ENCODE measurements at regions not wholly inside any gene's neighbourhood (a gene's known extent, or its start where the extent isn't known, plus 50 kb on each side); places are given as distances from the start of the nearest gene placed in this dataset.
"Not testable (repeated sequence)": the region's sequence is repeated elsewhere in the genome, so short reads cannot be mapped to it uniquely, and the experiment has no call there.

DNA sequence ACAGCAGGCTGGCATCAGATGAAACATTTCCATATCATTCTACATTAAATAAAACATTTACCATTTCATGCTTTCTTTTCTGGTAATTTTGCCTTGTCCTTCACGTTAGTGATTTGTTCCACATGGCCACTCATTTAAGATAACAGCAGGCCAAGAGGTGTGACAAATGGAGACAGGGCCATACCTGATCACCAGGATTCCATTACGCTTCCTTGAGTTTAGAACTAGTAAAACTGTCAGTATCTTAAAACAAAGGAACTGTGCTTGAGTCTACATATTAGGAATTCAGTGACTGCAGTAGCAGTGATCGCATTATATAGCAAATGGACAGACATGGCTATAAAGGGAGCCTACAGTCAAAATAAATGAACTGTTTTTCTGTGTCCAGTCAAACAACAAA is 155.1 kb upstream of the FSHR start:
- TF ChIP-seq EZH2 (IDR thresholded peaks at IDR 0.05; ENCODE audit: borderline replicate concordance, insufficient read depth, low read depth, low read length, poor library complexity, severe bottlenecking) = no peak
- TF ChIP-seq, protein P1, sequence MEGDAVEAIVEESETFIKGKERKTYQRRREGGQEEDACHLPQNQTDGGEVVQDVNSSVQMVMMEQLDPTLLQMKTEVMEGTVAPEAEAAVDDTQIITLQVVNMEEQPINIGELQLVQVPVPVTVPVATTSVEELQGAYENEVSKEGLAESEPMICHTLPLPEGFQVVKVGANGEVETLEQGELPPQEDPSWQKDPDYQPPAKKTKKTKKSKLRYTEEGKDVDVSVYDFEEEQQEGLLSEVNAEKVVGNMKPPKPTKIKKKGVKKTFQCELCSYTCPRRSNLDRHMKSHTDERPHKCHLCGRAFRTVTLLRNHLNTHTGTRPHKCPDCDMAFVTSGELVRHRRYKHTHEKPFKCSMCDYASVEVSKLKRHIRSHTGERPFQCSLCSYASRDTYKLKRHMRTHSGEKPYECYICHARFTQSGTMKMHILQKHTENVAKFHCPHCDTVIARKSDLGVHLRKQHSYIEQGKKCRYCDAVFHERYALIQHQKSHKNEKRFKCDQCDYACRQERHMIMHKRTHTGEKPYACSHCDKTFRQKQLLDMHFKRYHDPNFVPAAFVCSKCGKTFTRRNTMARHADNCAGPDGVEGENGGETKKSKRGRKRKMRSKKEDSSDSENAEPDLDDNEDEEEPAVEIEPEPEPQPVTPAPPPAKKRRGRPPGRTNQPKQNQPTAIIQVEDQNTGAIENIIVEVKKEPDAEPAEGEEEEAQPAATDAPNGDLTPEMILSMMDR (IDR thresholded peaks at IDR 0.05) = no peak
- ATAC-seq (ENCODE audit: low read depth) (no peak), DNase-seq (no peak)
- Histone ChIP-seq H3K4me3 (ENCODE audit: control extremely low read depth in 1 of 5, extremely low read depth in 1 of 5, insufficient read depth in 1 of 5, low read depth in 2 of 5, low read length in 4 of 5) (no peak overlapping the region), H3K36me3 (replicated peaks in 1 of 2; ENCODE audit: control extremely low read depth in 1 of 2, control insufficient read depth in 1 of 2, extremely low read depth in 1 of 2, insufficient read depth in 2 of 2, low read length in 1 of 2) (no peaks in the 10 kb centered on the region), H3K27me3 (replicated peaks in 1 of 4; ENCODE audit: control extremely low read depth in 1 of 4, control insufficient read depth in 3 of 4, insufficient read depth in 4 of 4, low read length in 3 of 4) (no peaks in the 10 kb centered on the region), H3K4me2 (replicated peaks; ENCODE audit: low read depth, low read length, poor library complexity, severe bottlenecking) (no peak overlapping the region), H3K27ac (ENCODE audit: low read length in 2 of 2) (no peak overlapping the region), H3K79me2 (ENCODE audit: control insufficient read depth, insufficient read depth, low read length) (no peaks in the 10 kb centered on the region), H3K9ac (ENCODE audit: low read length) (no peak overlapping the region), H3K4me1 (ENCODE audit: control insufficient read depth in 2 of 2, insufficient read depth in 2 of 2, low read length in 2 of 2) (no peaks in the 10 kb centered on the region), H2AFZ (ENCODE audit: insufficient read depth, low read depth, low read length, poor library complexity, severe bottlenecking) (no peak overlapping the region), H3K9me3 (ENCODE audit: control extremely low read depth in 1 of 3, control insufficient read depth in 2 of 3, insufficient read depth in 1 of 3, low read length in 2 of 3) (peaks cover 0 to 3% (median 0%) of the 10 kb centered on the region in 3 donors), H4K20me1 (ENCODE audit: control insufficient read depth, insufficient read depth, low read length, poor library complexity, severe bottlenecking) (no peaks in the 10 kb centered on the region)
- H3K4me3 Mint-ChIP-seq = no peak overlapping the region
- no CpG with 5 or more reads among the region's 3 CpGs for WGBS (ENCODE audit: insufficient coverage)
- H3K4me1 Mint-ChIP-seq = no peaks in the 10 kb centered on the region
- intact Hi-C loops (cut with micrococcal nuclease) = no loop called here
- no peaks in the 10 kb centered on the region for H3K27me3 Mint-ChIP-seq
- POLR2A ChIA-PET = no interaction called here
- peaks cover 1% of the 10 kb centered on the region for H3K9me3 Mint-ChIP-seq (ENCODE audit: insufficient read depth)
- CTCF ChIA-PET = no interaction called here
- H3K27ac Mint-ChIP-seq = no peak overlapping the region

DNA sequence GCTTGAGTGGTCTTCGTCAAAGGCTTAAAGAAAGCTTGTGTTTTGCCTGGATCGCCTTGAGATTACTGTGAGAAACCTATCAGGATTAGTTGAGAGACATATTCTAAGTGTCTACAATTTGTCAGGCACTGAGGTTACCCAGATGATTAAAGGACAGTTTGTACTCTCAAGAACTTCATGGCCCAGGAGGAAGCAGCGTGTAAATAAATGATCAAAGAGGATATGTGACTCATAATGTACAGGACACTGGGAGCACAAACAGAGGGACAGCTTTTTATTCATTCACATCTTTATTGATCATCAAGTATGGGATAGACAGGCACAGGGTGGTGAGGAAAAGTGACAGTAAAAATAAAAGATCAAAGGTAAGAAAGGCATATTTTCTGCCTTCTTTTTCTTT is 152.6 kb upstream of the FSHR start:
- Mint-ChIP-seq H3K27me3 (no peaks in the 10 kb centered on the region), H3K9me3 (ENCODE audit: insufficient read depth) (peaks cover 6% of the 10 kb centered on the region), H3K4me1 (no peaks in the 10 kb centered on the region), H3K4me3 (no peak overlapping the region), H3K27ac (no peak overlapping the region)
- ATAC-seq (ENCODE audit: low read depth) (no peak), DNase-seq (no peak)
- H3K4me3 ChIP-seq (ENCODE audit: control extremely low read depth in 1 of 5, extremely low read depth in 1 of 5, insufficient read depth in 1 of 5, low read depth in 2 of 5, low read length in 4 of 5) = no peak overlapping the region
- no peak overlapping the region for H3K4me2 ChIP-seq (replicated peaks; ENCODE audit: low read depth, low read length, poor library complexity, severe bottlenecking)
- H3K79me2 ChIP-seq (ENCODE audit: control insufficient read depth, insufficient read depth, low read length) = no peaks in the 10 kb centered on the region
- ChIA-PET POLR2A (no interaction called here), CTCF (no interaction called here)
- intact Hi-C loops (cut with micrococcal nuclease) = no loop called here
- no peaks in the 10 kb centered on the region for H3K4me1 ChIP-seq (ENCODE audit: control insufficient read depth in 2 of 2, insufficient read depth in 2 of 2, low read length in 2 of 2)
- no peaks in the 10 kb centered on the region for H4K20me1 ChIP-seq (ENCODE audit: control insufficient read depth, insufficient read depth, low read length, poor library complexity, severe bottlenecking)
- no peaks in the 10 kb centered on the region for H3K36me3 ChIP-seq (replicated peaks in 1 of 2; ENCODE audit: control extremely low read depth in 1 of 2, control insufficient read depth in 1 of 2, extremely low read depth in 1 of 2, insufficient read depth in 2 of 2, low read length in 1 of 2)
- no peak for TF ChIP-seq EZH2 (IDR thresholded peaks at IDR 0.05; ENCODE audit: borderline replicate concordance, insufficient read depth, low read depth, low read length, poor library complexity, severe bottlenecking)
- TF ChIP-seq, protein P1 (IDR thresholded peaks at IDR 0.05) = no peak
- H3K27me3 ChIP-seq (replicated peaks in 1 of 4; ENCODE audit: control extremely low read depth in 1 of 4, control insufficient read depth in 3 of 4, insufficient read depth in 4 of 4, low read length in 3 of 4) = no peaks in the 10 kb centered on the region
- WGBS (ENCODE audit: insufficient coverage) = no CpG with 5 or more reads among the region's 3 CpGs
- H3K27ac ChIP-seq (ENCODE audit: low read length in 2 of 2) = no peak overlapping the region
- no peak overlapping the region for H2AFZ ChIP-seq (ENCODE audit: insufficient read depth, low read depth, low read length, poor library complexity, severe bottlenecking)
- no peak overlapping the region for H3K9ac ChIP-seq (ENCODE audit: low read length)
- H3K9me3 ChIP-seq (ENCODE audit: control extremely low read depth in 1 of 3, control insufficient read depth in 2 of 3, insufficient read depth in 1 of 3, low read length in 2 of 3) = peaks cover 0 to 2% (median 0%) of the 10 kb centered on the region in 3 donors

DNA sequence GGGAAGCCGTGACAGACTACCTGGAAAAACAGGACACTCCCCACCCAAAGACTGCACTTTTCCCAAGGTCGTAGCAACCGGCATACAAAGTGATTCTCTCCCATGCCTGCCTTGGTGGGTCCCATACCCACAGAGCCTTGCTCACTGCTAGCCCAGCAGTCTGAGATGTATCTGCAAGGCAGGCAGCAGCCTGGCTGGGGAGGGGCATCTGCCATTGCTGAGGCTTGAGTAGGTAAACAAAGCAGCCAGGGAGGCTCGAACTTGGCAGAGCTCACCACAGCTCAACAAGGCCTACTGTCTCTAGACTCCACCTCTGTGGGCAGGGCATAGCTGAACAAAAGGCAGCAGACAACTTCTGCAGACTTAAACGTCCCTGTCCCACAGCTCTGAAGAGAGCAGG is 144.4 kb upstream of the FSHR start:
- H3K4me1 ChIP-seq (ENCODE audit: control insufficient read depth in 2 of 2, insufficient read depth in 2 of 2, low read length in 2 of 2); H3K36me3 ChIP-seq (replicated peaks in 1 of 2; ENCODE audit: control extremely low read depth in 1 of 2, control insufficient read depth in 1 of 2, extremely low read depth in 1 of 2, insufficient read depth in 2 of 2, low read length in 1 of 2); H3K27ac Mint-ChIP-seq; H4K20me1 ChIP-seq (ENCODE audit: control insufficient read depth, insufficient read depth, low read length, poor library complexity, severe bottlenecking); H2AFZ ChIP-seq (ENCODE audit: insufficient read depth, low read depth, low read length, poor library complexity, severe bottlenecking); H3K4me3 ChIP-seq (ENCODE audit: control extremely low read depth in 1 of 5, extremely low read depth in 1 of 5, insufficient read depth in 1 of 5, low read depth in 2 of 5, low read length in 4 of 5); H3K4me2 ChIP-seq (replicated peaks; ENCODE audit: low read depth, low read length, poor library complexity, severe bottlenecking); H3K9me3 Mint-ChIP-seq (ENCODE audit: insufficient read depth); H3K27me3 ChIP-seq (replicated peaks in 1 of 4; ENCODE audit: control extremely low read depth in 1 of 4, control insufficient read depth in 3 of 4, insufficient read depth in 4 of 4, low read length in 3 of 4); POLR2A ChIA-PET; H3K79me2 ChIP-seq (ENCODE audit: control insufficient read depth, insufficient read depth, low read length); H3K27ac ChIP-seq (ENCODE audit: low read length in 2 of 2); H3K4me3 Mint-ChIP-seq; H3K9me3 ChIP-seq (ENCODE audit: control extremely low read depth in 1 of 3, control insufficient read depth in 2 of 3, insufficient read depth in 1 of 3, low read length in 2 of 3); ATAC-seq (ENCODE audit: low read depth); CTCF ChIA-PET; H3K9ac ChIP-seq (ENCODE audit: low read length); intact Hi-C loops (cut with micrococcal nuclease); H3K4me1 Mint-ChIP-seq; H3K27me3 Mint-ChIP-seq; DNase-seq: not testable (repeated sequence)
- 89% methylated on average over 5 of the region's 5 CpGs for WGBS (ENCODE audit: insufficient coverage)

All from B cell (primary cell).